AG09319 (cell line): ENCODE measurements at regions not wholly inside any gene's neighbourhood (a gene's known extent, or its start where the extent isn't known, plus 50 kb on each side); places are given as distances from the start of the nearest gene placed in this dataset.
"Not testable (repeated sequence)": the region's sequence is repeated elsewhere in the genome, so short reads cannot be mapped to it uniquely, and the experiment has no call there.

Experiments used
- DNase-seq: peaks from one replicate; pipeline ENCODE4 v3.0.0-alpha.2; 2010; ENCODE audit warnings: low read depth; ENCODE audit errors: extremely low read depth
- CTCF ChIP-seq: IDR thresholded peaks from 2 replicates; pipeline ENCODE4 v1.5.1; 2011; ENCODE audit warnings: low read depth, mild to moderate bottlenecking, inconsistent platforms, low read length, moderate library complexity

GRCh38 chr11:103736315-103737036 is 300.0 kb upstream of the DDI1 start:
- no peak for TF ChIP-seq CTCF
- DNase-seq, result no peak

- no peak for DNase-seq
- no peak for TF ChIP-seq CTCF
Observed at GRCh38 chr11:103737037-103737622, 299.3 kb upstream of the DDI1 start.

GRCh38 chr11:103737747-103738146 is 298.7 kb upstream of the DDI1 start:
- TF ChIP-seq CTCF, result no peak
- no peak for DNase-seq

- DNase-seq, result not testable (repeated sequence)
Observed at GRCh38 chr11:103739074-103739796, 297.2 kb upstream of the DDI1 start.

- DNase-seq, result no peak
- TF ChIP-seq CTCF, result no peak
Observed at GRCh38 chr11:103744496-103745153, 291.8 kb upstream of the DDI1 start.

GRCh38 chr11:103749158-103749557 is 287.3 kb upstream of the DDI1 start:
- DNase-seq, result no peak

GRCh38 chr11:103768816-103769215 is 267.6 kb upstream of the DDI1 start:
- DNase-seq, result no peak
- TF ChIP-seq CTCF, result no peak

More at GRCh38 chr11:103749158-103749557, 287.3 kb upstream of the DDI1 start:
- TF ChIP-seq CTCF, result no peak
